Glomerular visceral epithelial cell (primary cell): ENCODE measurements at regions not wholly inside any gene's neighbourhood (a gene's known extent, or its start where the extent isn't known, plus 50 kb on each side); places are given as distances from the start of the nearest gene placed in this dataset.

Experiments
- DNase-seq: peaks from one replicate; pipeline ENCODE4 v3.0.0-alpha.2; 2016; ENCODE audit errors: extremely low spot score

GRCh38 chr7:12518920-12519681 is 51.4 kb upstream of the SCIN start:
- no peak for DNase-seq

- no peak for DNase-seq
Observed at GRCh38 chr7:12519682-12520009, 50.9 kb upstream of the SCIN start.
